Fibroblast of skin of right quadriceps (primary cell): ENCODE measurements at regions not wholly inside any gene's neighbourhood (a gene's known extent, or its start where the extent isn't known, plus 50 kb on each side); places are given as distances from the start of the nearest gene placed in this dataset.

Experiments used
- DNase-seq: peaks from one replicate; pipeline ENCODE4 v3.0.0-alpha.2; 2013

DNA sequence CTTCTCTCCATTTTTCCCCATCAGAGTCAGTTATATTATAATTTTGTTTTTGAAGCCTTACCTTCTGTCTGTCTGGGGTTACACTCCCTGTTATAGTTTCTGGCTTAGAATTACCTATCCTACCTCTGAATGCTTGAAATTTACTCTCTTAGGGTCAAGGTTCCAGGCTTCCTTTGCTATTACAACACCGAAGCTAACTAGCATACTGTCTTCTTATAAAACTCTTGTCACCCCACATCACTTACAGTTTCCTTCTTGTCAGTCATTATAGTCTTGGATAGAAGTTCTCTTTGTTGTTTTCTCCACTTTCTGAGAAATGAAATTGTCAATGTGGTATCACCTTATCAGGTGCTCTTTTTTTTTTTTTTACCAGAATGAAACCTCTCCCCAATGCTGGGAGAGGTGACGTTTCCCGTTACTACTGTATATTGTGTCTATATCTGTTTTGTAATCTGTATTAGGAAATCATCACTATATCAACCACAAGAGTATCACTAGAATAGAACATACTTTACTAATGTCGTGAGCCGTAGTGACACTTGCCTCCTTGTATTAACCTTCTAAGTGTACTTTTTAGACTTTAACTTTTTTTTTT is 69.2 kb upstream of the PSMA6 start:
- DNase-seq: no peak

DNA sequence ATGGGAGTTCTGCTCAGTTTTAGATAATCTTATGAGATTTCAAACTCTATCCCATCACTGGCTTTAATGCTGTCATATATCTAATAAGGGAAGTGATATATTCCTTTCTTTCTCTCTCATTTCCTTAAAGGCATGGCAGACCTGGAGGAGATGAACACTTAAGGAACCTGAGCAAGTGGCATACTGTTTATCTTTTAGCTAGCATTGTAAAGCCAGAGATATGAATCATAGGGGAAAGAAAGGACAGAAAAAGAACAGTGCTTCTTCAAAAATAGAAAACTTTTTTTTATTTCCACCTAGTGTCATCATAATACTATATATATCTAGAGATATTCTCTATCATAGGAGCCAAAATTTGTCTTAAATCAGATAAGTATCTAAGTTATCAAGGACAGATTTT is 68.3 kb upstream of the PSMA6 start:
- DNase-seq: no peak

DNA sequence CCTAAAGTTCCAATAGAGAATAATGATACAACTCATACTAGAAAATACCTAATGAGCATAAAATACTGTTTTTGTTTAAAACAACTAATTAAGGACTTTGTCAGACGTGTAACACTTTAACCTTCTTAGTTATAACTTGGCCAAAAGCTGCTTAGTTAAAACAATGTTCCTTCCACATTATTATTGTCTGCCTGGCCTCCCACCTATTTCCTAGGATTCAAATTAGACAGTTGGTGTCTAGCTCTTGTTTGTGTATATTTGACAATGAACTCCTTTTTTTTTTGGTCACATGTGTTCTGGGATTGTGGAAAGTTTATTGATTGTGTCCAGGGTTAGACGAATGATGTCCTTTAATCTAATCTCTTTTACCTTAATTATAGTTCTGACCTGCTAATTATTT is 67.6 kb upstream of the PSMA6 start:
- no peak for DNase-seq

- DNase-seq: peak; percentile 13
Measured at GRCh38 chr14:35229084-35229791, 62.9 kb upstream of the PSMA6 start.

DNA sequence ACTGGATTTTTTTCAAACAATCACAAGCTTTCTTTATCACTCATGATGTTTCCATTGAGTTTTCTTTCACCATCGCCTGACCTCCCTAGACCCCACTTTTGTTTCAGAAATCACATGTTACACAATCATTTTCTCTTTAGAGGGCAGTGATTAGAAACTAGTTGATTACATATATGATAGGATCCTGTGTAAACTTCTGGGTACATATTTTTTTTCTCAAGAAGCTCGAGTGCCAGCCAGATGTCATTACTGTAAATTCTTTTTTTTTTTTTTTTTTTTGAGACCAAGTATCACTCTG is 62.4 kb upstream of the PSMA6 start:
- DNase-seq: no peak

- no peak for DNase-seq
Measured at GRCh38 chr14:35231207-35231760, 60.9 kb upstream of the PSMA6 start.

DNA sequence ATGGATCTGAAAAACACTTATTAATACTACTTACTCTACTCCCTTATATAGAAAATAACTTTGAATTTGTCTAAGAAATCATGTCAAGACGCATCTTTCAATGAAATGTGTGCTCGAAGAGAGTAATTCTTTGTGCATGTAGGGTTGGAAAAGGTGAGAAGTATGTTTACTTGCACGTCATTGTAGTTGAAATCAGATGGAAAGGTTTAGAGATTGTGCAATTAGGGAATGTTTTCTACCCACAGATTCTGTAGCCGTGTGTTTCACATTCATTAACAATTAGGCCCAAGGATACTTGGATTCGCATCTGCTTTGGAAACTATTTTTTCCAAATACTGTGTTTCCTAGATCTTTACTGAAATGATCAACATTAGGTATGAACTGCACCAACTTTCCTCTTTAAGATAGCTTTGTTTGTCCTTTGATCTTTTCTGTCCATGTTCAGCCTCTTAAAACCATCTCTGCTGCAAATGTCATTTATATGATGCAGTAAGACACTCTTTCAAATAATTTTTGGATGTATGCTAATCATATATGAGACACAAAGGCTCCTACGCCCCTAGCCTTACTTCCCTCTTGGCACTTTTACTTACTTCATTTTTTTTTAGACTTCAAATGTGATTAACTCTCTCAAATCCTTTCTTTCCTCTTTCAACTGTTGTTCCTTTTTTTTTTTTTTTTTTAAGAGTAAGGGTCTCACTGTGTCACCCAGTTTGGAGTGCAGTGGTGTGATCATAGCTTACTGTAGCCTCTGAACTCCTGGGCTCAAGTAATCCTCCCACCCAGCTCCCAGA is 58.0 kb upstream of the PSMA6 start:
- DNase-seq: peak; percentile 61

- DNase-seq: no peak
Measured at GRCh38 chr14:35235840-35236239, 56.3 kb upstream of the PSMA6 start.

DNA sequence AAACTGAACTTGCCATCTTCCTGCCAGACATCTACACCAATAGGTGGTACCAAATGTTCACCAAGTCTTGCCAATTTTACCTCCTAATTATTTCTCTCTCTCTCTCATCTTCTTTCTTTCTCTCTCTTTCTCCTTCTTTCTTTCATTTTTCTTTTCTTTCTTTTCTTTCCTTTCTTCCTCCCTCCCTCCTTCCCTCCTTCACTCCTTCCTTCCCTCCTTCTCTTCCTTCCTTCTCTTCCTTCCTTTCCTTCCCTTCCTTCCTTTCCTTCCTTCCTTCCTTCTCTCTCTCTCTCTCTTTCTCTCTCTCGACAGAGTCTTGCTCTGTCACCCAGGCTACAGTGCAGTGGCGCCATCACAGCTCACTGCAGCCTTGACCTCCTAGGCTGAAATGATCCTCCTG is 55.4 kb upstream of the PSMA6 start:
- no peak for DNase-seq

DNA sequence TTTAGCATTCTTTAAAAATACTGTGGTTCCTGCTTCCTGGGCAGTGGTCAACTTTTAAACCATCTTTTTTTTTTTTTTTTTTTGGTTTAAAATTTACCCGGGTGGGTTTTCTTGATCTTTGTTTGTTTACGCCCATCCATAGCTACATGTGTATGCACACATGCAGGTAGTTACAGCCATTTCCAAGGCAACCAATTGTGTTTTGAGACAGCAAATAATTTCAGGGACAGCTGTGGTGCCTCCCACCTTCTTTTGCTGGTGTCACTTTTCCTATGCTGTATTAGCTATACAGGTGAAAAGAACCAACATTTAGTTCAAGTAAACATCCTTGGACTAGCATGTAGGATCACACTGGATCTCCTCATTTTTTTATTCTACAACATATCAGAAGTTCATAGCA is 52.0 kb upstream of the PSMA6 start:
- DNase-seq: no peak
